ENCODE measurements at regions not wholly inside any gene's neighbourhood (a gene's known extent, or its start where the extent isn't known, plus 50 kb on each side); places are given as distances from the start of the nearest gene placed in this dataset.

GRCh38 chr2:180583441-180584140, 396.8 kb upstream of the UBE2E3 start:
- Histone ChIP-seq H3K9me3 (replicated peaks; ENCODE audit: insufficient read depth, low read length) (no peaks in the 10 kb centered on the region), H3K36me3 (replicated peaks; ENCODE audit: insufficient read depth, low read length) (no peaks in the 10 kb centered on the region), H3K79me2 (ENCODE audit: low read length) (no peaks in the 10 kb centered on the region), H3K9me2 (replicated peaks; ENCODE audit: insufficient read depth, low read length) (no peaks in the 10 kb centered on the region), H3K27me3 (replicated peaks; ENCODE audit: insufficient read depth, low read length) (no peaks in the 10 kb centered on the region), H3K4me3 (ENCODE audit: low read length) (no peak overlapping the region), H2AFZ (ENCODE audit: low read length) (no peak overlapping the region), H3K27ac (ENCODE audit: low read length) (no peak overlapping the region), H3F3A (ENCODE audit: insufficient read depth, low read length) (no peaks in the 10 kb centered on the region), H3K4me1 (ENCODE audit: low read length) (no peaks in the 10 kb centered on the region), H3K9ac (ENCODE audit: low read length) (no peak overlapping the region), H4K20me1 (ENCODE audit: insufficient read depth, low read length) (no peaks in the 10 kb centered on the region), H3K4me2 (ENCODE audit: low read depth, low read length) (no peak overlapping the region)
- TF ChIP-seq EZH2phosphoT487 (IDR thresholded peaks at IDR 0.05; ENCODE audit: low read length): no peak
- TF ChIP-seq CTCF (IDR thresholded peaks at IDR 0.05; ENCODE audit: low read length): no peak
- TF ChIP-seq EZH2 (optimal IDR thresholded peaks at IDR 0.05; ENCODE audit: low read depth, low read length): no peak
- no peak for DNase-seq

- Histone ChIP-seq H3K4me2 (ENCODE audit: low read depth, low read length) (no peak overlapping the region), H3K36me3 (replicated peaks; ENCODE audit: insufficient read depth, low read length) (no peaks in the 10 kb centered on the region), H3K4me1 (ENCODE audit: low read length) (no peaks in the 10 kb centered on the region), H3K27me3 (replicated peaks; ENCODE audit: insufficient read depth, low read length) (no peaks in the 10 kb centered on the region), H2AFZ (ENCODE audit: low read length) (no peak overlapping the region), H3K9me2 (replicated peaks; ENCODE audit: insufficient read depth, low read length) (0 out of 2 replicates have a peak, but pooled peaks cover 3% of the 10 kb centered on the region), H4K20me1 (ENCODE audit: insufficient read depth, low read length) (no peaks in the 10 kb centered on the region), H3K9ac (ENCODE audit: low read length) (no peak overlapping the region), H3K79me2 (ENCODE audit: low read length) (no peaks in the 10 kb centered on the region), H3F3A (ENCODE audit: insufficient read depth, low read length) (no peaks in the 10 kb centered on the region), H3K27ac (ENCODE audit: low read length) (no peak overlapping the region), H3K4me3 (ENCODE audit: low read length) (no peak overlapping the region), H3K9me3 (replicated peaks; ENCODE audit: insufficient read depth, low read length) (no peaks in the 10 kb centered on the region)
- TF ChIP-seq EZH2phosphoT487 (IDR thresholded peaks at IDR 0.05; ENCODE audit: low read length) (no peak), CTCF (IDR thresholded peaks at IDR 0.05; ENCODE audit: low read length) (no peak), EZH2 (optimal IDR thresholded peaks at IDR 0.05; ENCODE audit: low read depth, low read length) (no peak)
- no peak for DNase-seq
Measured at GRCh38 chr2:180579388-180579787, 401.0 kb upstream of the UBE2E3 start.

GRCh38 chr2:180578441-180578840, 402.0 kb upstream of the UBE2E3 start:
- DNase-seq: no peak
- no peaks in the 10 kb centered on the region for H3K79me2 ChIP-seq (ENCODE audit: low read length)
- H2AFZ ChIP-seq (ENCODE audit: low read length): no peak overlapping the region
- H3K9me3 ChIP-seq (replicated peaks; ENCODE audit: insufficient read depth, low read length): no peaks in the 10 kb centered on the region
- 0 out of 2 replicates have a peak, but pooled peaks cover 3% of the 10 kb centered on the region for H3K9me2 ChIP-seq (replicated peaks; ENCODE audit: insufficient read depth, low read length)
- no peak overlapping the region for H3K9ac ChIP-seq (ENCODE audit: low read length)
- no peak overlapping the region for H3K27ac ChIP-seq (ENCODE audit: low read length)
- H3F3A ChIP-seq (ENCODE audit: insufficient read depth, low read length): no peaks in the 10 kb centered on the region
- no peaks in the 10 kb centered on the region for H4K20me1 ChIP-seq (ENCODE audit: insufficient read depth, low read length)
- no peak overlapping the region for H3K4me3 ChIP-seq (ENCODE audit: low read length)
- no peak overlapping the region for H3K4me2 ChIP-seq (ENCODE audit: low read depth, low read length)
- H3K36me3 ChIP-seq (replicated peaks; ENCODE audit: insufficient read depth, low read length): no peaks in the 10 kb centered on the region
- no peaks in the 10 kb centered on the region for H3K4me1 ChIP-seq (ENCODE audit: low read length)
- no peak for TF ChIP-seq EZH2 (optimal IDR thresholded peaks at IDR 0.05; ENCODE audit: low read depth, low read length)
- no peak for TF ChIP-seq EZH2phosphoT487 (IDR thresholded peaks at IDR 0.05; ENCODE audit: low read length)
- no peak for TF ChIP-seq CTCF (IDR thresholded peaks at IDR 0.05; ENCODE audit: low read length)
- H3K27me3 ChIP-seq (replicated peaks; ENCODE audit: insufficient read depth, low read length): no peaks in the 10 kb centered on the region
